ENCODE measurements at regions not wholly inside any gene's neighbourhood (a gene's known extent, or its start where the extent isn't known, plus 50 kb on each side); places are given as distances from the start of the nearest gene placed in this dataset.

GRCh38 chr22:47446331-47446730 lies 683.9 kb downstream of the TBC1D22A start:
- TF ChIP-seq CTCF (IDR thresholded peaks at IDR 0.05): no peak
- TF ChIP-seq ZFX (IDR thresholded peaks at IDR 0.05; ENCODE audit: borderline replicate concordance): no peak
